ENCODE measurements at regions not wholly inside any gene's neighbourhood (a gene's known extent, or its start where the extent isn't known, plus 50 kb on each side); places are given as distances from the start of the nearest gene placed in this dataset.

GRCh38 chr2:139079311-139079710 is 299.1 kb upstream of the NXPH2 start:
- H3K4me1 ChIP-seq (ENCODE audit: control insufficient read depth, extremely low read depth, insufficient read depth, low read length), result no peaks in the 10 kb centered on the region
- H3K27me3 ChIP-seq (ENCODE audit: control insufficient read depth in 2 of 2, insufficient read depth in 2 of 2, low read length in 2 of 2), result no peaks in the 10 kb centered on the region
- dilution Hi-C loops (cut with MboI; ENCODE audit: extremely low pct_ligation_motif_present, low sequenced_read_pairs) (no loop called here), intact Hi-C loops (cut with micrococcal nuclease) (no loop called here)
- H3K9me1 ChIP-seq (replicated peaks; ENCODE audit: control insufficient read depth, extremely low read depth, insufficient read depth, low read length), result no peaks in the 10 kb centered on the region
- H3K36me3 ChIP-seq (ENCODE audit: control insufficient read depth in 2 of 2, extremely low read depth in 1 of 2, insufficient read depth in 2 of 2, low read length in 2 of 2), result no peaks in the 10 kb centered on the region
- H3K9me3 ChIP-seq (replicated peaks; ENCODE audit: control insufficient read depth, insufficient read depth, low read length), result peaks cover 2% of the 10 kb centered on the region
- TF ChIP-seq MYC (IDR thresholded peaks at IDR 0.05; ENCODE audit: low read depth, low read length) (no peak), GATA2 (IDR thresholded peaks at IDR 0.05; ENCODE audit: insufficient read depth, insufficient read length, low read depth, low read length) (no peak), CTCF (IDR thresholded peaks at IDR 0.05; ENCODE audit: extremely low read depth in 1 of 2, insufficient read depth in 1 of 2, low read depth in 1 of 2, low read length in 2 of 2) (no peak), POLR2AphosphoS5 (IDR thresholded peaks at IDR 0.05; ENCODE audit: insufficient read depth, low read depth, low read length) (no peak), JUN (IDR thresholded peaks at IDR 0.05; ENCODE audit: borderline replicate concordance, insufficient read depth, insufficient read length, low read depth) (no peak), FOS (IDR thresholded peaks at IDR 0.05; ENCODE audit: borderline replicate concordance, insufficient read depth, low read length) (no peak), MAX (IDR thresholded peaks at IDR 0.05; ENCODE audit: insufficient read depth, insufficient read length) (no peak), POLR2A (IDR thresholded peaks at IDR 0.05; ENCODE audit: low read depth, low read length) (no peak), EZH2 (IDR thresholded peaks at IDR 0.05; ENCODE audit: borderline replicate concordance, low read depth, low read length, severe bottlenecking) (no peak)
- no peak overlapping the region for H3K4me3 ChIP-seq (replicated peaks in 1 of 3; ENCODE audit: insufficient read depth in 1 of 3, low read depth in 1 of 3, low read length in 3 of 3)
- POLR2A ChIA-PET, result no interaction called here
- no peak overlapping the region for H3K4me2 ChIP-seq (ENCODE audit: insufficient read depth, low read length)
- H4K20me1 ChIP-seq (replicated peaks; ENCODE audit: control insufficient read depth, extremely low read depth, insufficient read depth, low read length), result no peaks in the 10 kb centered on the region
- H3K79me2 ChIP-seq (ENCODE audit: control insufficient read depth, insufficient read depth, low read length), result no peaks in the 10 kb centered on the region
- H3K9ac ChIP-seq (replicated peaks; ENCODE audit: extremely low read depth, insufficient read depth, low read length), result no peak overlapping the region
- FAIRE-seq (no peak), DNase-seq (ENCODE audit: low read depth, low spot score) (no peak)
- no TSS peak for BruUV-seq (replicated peaks)
- CTCF ChIA-PET, result no interaction called here
- no peak overlapping the region for H2AFZ ChIP-seq (ENCODE audit: low read depth, low read length)
- H3K27ac ChIP-seq (ENCODE audit: insufficient read depth, low read depth, low read length), result no peak overlapping the region
